Nephron (organoid): ENCODE measurements at regions not wholly inside any gene's neighbourhood (a gene's known extent, or its start where the extent isn't known, plus 50 kb on each side); places are given as distances from the start of the nearest gene placed in this dataset.

Experiments used
- H3K27ac Mint-ChIP-seq, 3 experiments: 2 replicates each; pipeline ENCODE4 v1.8.0; 2020; ENCODE audit warnings: mixed read lengths in 3 of 3, mild to moderate bottlenecking in 2 of 3, moderate library complexity in 1 of 3
- H3K27me3 Mint-ChIP-seq: 2 replicates; pipeline ENCODE4 v1.8.0; 2021; ENCODE audit warnings: low read depth, mild to moderate bottlenecking, moderate library complexity, mixed read lengths
- H3K36me3 Mint-ChIP-seq: 2 replicates; pipeline ENCODE4 v1.8.0; 2020; ENCODE audit warnings: low read depth, mixed read lengths
- H3K4me1 Mint-ChIP-seq: 2 replicates; pipeline ENCODE4 v1.8.0; 2020; ENCODE audit warnings: mixed read lengths
- H3K4me3 Mint-ChIP-seq, 3 experiments: 2 replicates each; pipeline ENCODE4 v1.8.0; 2020; ENCODE audit warnings: mild to moderate bottlenecking in 3 of 3, mixed read lengths in 3 of 3, moderate library complexity in 2 of 3
- H3K9me3 Mint-ChIP-seq: 2 replicates; pipeline ENCODE4 v1.8.0; 2020; ENCODE audit warnings: mixed read lengths
- CTCF ChIP-seq, 3 experiments: fragments of 200-600 bp; sonication (generic); IDR thresholded peaks; one replicate each; pipeline ENCODE4 v1.5.0; 2021; ENCODE audit warnings: antibody characterized with exemption in 3 of 3; ENCODE audit not compliant: unreplicated experiment in 3 of 3

DNA sequence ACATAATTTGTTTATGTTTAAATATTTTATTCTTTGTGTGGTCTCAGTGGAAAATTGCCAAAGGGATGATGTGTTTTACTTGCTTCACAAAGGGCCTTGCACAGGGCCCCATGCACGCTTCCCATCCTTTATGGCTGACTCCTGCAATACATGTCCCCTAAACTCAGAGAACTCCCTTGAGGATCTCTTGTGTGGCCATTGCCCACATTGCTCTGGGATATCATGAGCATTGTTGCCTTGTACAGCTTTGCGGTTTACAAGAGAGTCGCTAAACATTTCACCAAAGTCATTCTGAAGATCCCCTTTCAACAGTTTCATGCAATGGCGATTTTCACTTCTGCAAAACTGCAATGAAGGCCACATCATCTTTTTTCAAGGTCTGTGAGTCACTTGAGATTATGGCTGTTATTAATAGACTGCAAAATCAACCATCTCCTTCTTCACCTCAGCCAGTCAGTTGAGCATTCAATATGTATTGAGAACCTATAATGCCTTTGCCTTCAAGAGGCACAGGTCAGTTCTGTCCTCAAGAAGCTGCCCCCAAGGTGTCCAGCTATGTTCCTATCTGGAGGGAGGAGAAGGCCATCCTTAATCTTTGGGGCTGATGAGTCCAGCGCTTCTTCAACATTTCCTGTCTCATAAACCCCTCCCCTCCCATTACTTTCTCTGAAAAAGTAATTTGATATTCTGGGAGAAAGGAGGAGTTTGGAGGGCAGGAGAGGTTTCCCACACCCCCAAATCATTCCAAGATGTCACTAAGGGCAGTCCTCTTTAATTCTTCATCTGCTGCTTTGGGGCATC is 108.1 kb downstream of the CCDC71L start:
- Mint-ChIP-seq H3K27me3 (no peaks in the 10 kb centered on the region), H3K9me3 (peaks cover 10% of the 10 kb centered on the region)
- no peak for TF ChIP-seq CTCF (IDR thresholded peaks at IDR 0.05; ENCODE audit: unreplicated experiment in 3 of 3)

GRCh38 chr7:106551936-106552335 is 109.0 kb downstream of the CCDC71L start:
- no peak overlapping the region for H3K27ac Mint-ChIP-seq
- H3K36me3 Mint-ChIP-seq: no peaks in the 10 kb centered on the region
- no peak for TF ChIP-seq CTCF (IDR thresholded peaks at IDR 0.05; ENCODE audit: unreplicated experiment in 3 of 3)
- peaks cover 10% of the 10 kb centered on the region for H3K9me3 Mint-ChIP-seq
- H3K4me3 Mint-ChIP-seq: no peak overlapping the region
- no peaks in the 10 kb centered on the region for H3K4me1 Mint-ChIP-seq
- no peaks in the 10 kb centered on the region for H3K27me3 Mint-ChIP-seq

More for the DNA sequence above, 108.1 kb downstream of the CCDC71L start:
- Mint-ChIP-seq H3K4me3 (no peak overlapping the region), H3K36me3 (no peaks in the 10 kb centered on the region), H3K4me1 (no peaks in the 10 kb centered on the region), H3K27ac (no peak overlapping the region)

DNA sequence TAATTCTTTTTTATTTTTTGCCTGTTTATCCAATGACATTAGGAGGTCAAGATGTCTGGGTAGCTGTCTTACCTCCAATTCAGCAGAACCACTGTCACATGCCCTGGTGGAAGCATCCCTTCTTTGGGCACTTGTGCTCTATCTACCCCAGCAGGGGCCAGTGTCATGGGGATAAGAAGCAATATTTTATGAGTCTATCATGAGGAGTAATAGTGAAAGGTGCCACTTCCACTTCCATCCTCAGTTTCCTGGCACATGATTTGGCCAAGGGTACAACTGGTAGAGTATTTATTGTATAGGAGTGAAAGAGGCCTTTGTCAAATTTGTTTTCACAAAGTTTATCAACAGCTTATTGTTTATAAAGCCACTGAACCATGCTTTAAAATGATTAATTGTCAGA is 112.5 kb downstream of the CCDC71L start:
- no peaks in the 10 kb centered on the region for H3K36me3 Mint-ChIP-seq
- no peaks in the 10 kb centered on the region for H3K27me3 Mint-ChIP-seq

DNA sequence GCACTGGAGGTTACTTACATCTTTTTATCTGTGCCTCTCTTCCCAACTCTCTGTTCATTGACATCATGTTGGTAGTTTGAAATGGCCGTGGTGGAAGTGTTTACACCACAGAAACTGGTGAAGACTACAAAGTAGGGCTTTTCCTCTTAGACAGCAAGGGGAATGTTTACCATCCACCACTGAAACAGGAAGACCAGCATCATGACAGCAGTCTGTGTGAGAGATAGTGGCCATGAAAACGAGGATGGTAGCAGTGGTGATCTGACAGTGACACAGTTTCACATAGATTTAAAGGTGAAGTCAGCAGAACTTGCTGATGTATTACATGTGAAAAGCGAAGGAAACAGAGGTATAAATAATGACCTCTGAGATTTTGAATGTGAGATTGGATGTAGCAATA is 115.7 kb downstream of the CCDC71L start:
- Mint-ChIP-seq H3K4me3 (no peak overlapping the region), H3K36me3 (no peaks in the 10 kb centered on the region), H3K27me3 (peaks cover 3% of the 10 kb centered on the region), H3K27ac (no peak overlapping the region), H3K4me1 (peaks cover 6% of the 10 kb centered on the region), H3K9me3 (no peaks in the 10 kb centered on the region)
- no peak for TF ChIP-seq CTCF (IDR thresholded peaks at IDR 0.05; ENCODE audit: unreplicated experiment in 3 of 3)

More for the DNA sequence above, 112.5 kb downstream of the CCDC71L start:
- no peak for TF ChIP-seq CTCF (IDR thresholded peaks at IDR 0.05; ENCODE audit: unreplicated experiment in 3 of 3)
- H3K4me3 Mint-ChIP-seq: no peak overlapping the region
- no peaks in the 10 kb centered on the region for H3K4me1 Mint-ChIP-seq
- H3K9me3 Mint-ChIP-seq: peaks cover 2% of the 10 kb centered on the region
- H3K27ac Mint-ChIP-seq: no peak overlapping the region

DNA sequence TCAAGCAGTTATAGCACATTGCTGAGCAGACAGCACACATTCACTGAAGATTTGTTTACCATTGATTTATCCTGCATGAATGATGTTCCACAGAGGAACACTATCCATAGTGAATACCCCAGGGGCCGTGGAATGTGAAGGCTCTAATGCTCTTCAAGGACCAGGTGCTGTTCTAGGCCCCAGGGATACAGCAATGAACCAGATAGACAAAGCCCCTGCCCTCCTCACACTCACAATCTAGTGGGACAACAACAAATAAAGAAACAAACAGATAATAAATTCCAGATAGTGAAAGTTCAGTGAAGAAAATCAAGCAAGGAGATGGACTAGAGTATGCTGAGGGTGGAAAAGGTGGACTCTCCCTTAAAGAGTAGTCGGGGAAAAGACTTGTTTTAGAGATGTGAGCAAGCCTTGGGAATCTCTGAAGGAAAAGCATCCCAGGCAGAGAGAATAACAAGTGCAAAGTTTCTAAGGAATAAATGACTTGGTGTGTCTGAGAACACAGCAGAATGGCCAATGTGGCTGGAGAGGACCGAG is 117.7 kb downstream of the CCDC71L start:
- Mint-ChIP-seq H3K4me1 (peaks cover 6% of the 10 kb centered on the region), H3K36me3 (no peaks in the 10 kb centered on the region), H3K27me3 (peaks cover 3% of the 10 kb centered on the region), H3K4me3 (no peak overlapping the region), H3K9me3 (no peaks in the 10 kb centered on the region), H3K27ac (peak overlapping the region in 1 of 3 experiments; percentile 28)
- no peak for TF ChIP-seq CTCF (IDR thresholded peaks at IDR 0.05; ENCODE audit: unreplicated experiment in 3 of 3)
